Brain microvascular endothelial cell (primary cell): ENCODE measurements at regions not wholly inside any gene's neighbourhood (a gene's known extent, or its start where the extent isn't known, plus 50 kb on each side); places are given as distances from the start of the nearest gene placed in this dataset.
"Not testable (repeated sequence)": the region's sequence is repeated elsewhere in the genome, so short reads cannot be mapped to it uniquely, and the experiment has no call there.

Experiments used
- DNase-seq: peaks from one replicate; pipeline ENCODE4 v3.0.0-alpha.2; 2020
- H3K27ac ChIP-seq: fragments of 250-450 bp; sonication (Bioruptor Pico); 2 replicates; pipeline ENCODE4 v1.5.1; 2020; ENCODE audit warnings: mild to moderate bottlenecking, moderate library complexity
- H3K27me3 ChIP-seq: fragments of 250-450 bp; sonication (Bioruptor Pico); replicated peaks from 2 replicates; pipeline ENCODE4 v1.5.1; 2020; ENCODE audit warnings: mild to moderate bottlenecking
- H3K36me3 ChIP-seq: fragments of 250-450 bp; sonication (Bioruptor Pico); replicated peaks from 2 replicates; pipeline ENCODE4 v1.5.1; 2020; ENCODE audit warnings: mild to moderate bottlenecking
- H3K4me3 ChIP-seq: 2 replicates; pipeline ENCODE4 v1.5.1; 2011; ENCODE audit warnings: low read depth, mild to moderate bottlenecking, control low read depth, low read length, moderate library complexity
- in situ Hi-C: cut with HindIII; loops from 2 replicates; pipeline ENCODE4 v1.10.0; 2017; ENCODE audit warnings: low sequenced_read_pairs, low pct_ligation_motif_present
- TF ChIP-seq, protein P1 (sequence below): IDR thresholded peaks from 2 replicates; pipeline ENCODE4 v1.5.1; 2011; ENCODE audit warnings: low read depth, mild to moderate bottlenecking, moderate library complexity, low read length, control low read depth, inconsistent platforms; ENCODE audit errors: missing control alignments

DNA sequence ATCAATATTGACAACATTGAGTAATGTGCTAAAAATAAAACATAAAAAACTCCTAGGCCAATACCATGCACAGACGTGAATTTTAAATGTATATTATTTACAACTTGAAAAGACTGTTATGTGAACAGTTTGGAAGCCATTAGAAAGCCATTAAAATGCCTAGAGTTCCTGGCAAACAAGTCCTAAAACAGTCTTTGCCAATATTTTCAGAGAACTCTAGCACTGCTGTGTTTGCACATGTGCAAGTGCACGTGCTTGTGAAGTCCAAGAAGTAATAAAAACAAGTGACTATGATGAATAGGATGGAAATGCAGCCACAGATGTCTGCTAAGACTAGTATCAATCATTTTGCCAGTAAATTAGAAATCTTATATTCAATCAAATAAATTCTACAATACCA lies 1447.6 kb downstream of the GRIK2 start:
- Histone ChIP-seq H3K27me3 (no peaks in the 10 kb centered on the region), H3K36me3 (no peaks in the 10 kb centered on the region), H3K27ac (no peak overlapping the region), H3K4me3 (no peak overlapping the region)
- TF ChIP-seq, protein P1, sequence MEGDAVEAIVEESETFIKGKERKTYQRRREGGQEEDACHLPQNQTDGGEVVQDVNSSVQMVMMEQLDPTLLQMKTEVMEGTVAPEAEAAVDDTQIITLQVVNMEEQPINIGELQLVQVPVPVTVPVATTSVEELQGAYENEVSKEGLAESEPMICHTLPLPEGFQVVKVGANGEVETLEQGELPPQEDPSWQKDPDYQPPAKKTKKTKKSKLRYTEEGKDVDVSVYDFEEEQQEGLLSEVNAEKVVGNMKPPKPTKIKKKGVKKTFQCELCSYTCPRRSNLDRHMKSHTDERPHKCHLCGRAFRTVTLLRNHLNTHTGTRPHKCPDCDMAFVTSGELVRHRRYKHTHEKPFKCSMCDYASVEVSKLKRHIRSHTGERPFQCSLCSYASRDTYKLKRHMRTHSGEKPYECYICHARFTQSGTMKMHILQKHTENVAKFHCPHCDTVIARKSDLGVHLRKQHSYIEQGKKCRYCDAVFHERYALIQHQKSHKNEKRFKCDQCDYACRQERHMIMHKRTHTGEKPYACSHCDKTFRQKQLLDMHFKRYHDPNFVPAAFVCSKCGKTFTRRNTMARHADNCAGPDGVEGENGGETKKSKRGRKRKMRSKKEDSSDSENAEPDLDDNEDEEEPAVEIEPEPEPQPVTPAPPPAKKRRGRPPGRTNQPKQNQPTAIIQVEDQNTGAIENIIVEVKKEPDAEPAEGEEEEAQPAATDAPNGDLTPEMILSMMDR = no peak
- in situ Hi-C loops = no loop called here
- DNase-seq = no peak

DNA sequence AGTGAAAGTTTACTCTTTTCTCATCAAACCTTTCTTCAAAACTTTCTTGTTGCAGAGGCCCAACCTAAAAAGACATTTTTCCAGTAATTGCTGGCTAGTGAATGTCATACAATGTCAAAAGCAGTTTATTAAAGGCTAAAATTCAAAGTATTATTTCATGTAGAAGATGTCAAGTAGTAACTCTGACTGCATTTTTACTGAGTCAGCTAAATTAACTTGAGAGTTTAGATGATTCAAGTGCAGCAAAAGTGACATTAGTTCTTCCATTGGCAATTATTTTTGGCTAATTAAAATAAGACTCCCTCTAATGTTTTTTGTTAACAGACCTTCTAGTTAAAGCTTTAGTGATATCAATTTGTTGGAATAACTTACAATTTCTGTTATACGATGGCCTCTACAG lies 1438.5 kb downstream of the GRIK2 start:
- TF ChIP-seq, protein P1 = no peak
- in situ Hi-C loops = no loop called here

DNA sequence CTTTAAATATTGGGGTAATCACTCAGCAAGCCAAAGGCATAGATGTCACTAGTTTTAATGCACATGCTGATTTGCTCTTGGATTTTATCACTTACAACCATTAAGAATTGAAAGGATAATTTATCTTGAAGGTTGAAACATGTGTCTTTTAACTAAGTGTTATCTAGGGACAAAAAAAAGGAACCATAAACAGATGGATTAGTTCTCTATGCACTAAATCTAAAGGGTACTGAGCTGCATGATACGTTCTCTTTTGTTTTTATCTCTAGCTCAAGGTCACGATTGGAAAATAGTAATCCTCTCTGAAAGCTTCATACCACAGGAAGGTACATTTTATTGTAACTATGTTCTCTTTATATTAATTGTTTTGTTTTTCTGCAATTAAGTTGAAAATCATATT lies 1426.6 kb downstream of the GRIK2 start:
- in situ Hi-C loops = no loop called here

More for the DNA sequence above, 1438.5 kb downstream of the GRIK2 start:
- no peak for DNase-seq
- Histone ChIP-seq H3K36me3 (no peaks in the 10 kb centered on the region), H3K4me3 (no peak overlapping the region), H3K27me3 (no peaks in the 10 kb centered on the region), H3K27ac (no peak overlapping the region)

DNA sequence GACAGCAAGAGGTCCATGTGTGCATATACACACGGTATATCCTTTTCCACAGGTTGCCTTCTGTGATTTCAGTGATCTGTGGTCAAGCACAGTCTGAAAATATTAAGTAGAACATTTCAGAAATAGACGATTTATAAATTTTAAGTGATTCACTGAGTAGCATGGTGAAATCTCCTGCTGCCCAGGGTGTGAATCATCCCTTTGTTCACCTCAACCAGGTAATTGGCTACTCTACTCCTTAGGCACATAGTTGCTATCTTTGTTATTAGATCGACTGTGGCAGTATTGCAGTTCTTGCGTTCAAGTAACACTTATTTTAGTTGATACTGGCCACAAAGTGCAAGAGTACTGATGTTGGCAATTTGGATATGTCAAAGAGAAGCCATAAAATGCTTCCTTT lies 1421.7 kb downstream of the GRIK2 start:
- H3K4me3 ChIP-seq = no peak overlapping the region
- no peak for DNase-seq
- H3K36me3 ChIP-seq = no peaks in the 10 kb centered on the region
- TF ChIP-seq, protein P1 = no peak
- no peak overlapping the region for H3K27ac ChIP-seq
- H3K27me3 ChIP-seq = no peaks in the 10 kb centered on the region
- in situ Hi-C loops = no loop called here

More for the DNA sequence above, 1426.6 kb downstream of the GRIK2 start:
- Histone ChIP-seq H3K27ac (no peak overlapping the region), H3K36me3 (no peaks in the 10 kb centered on the region), H3K4me3 (no peak overlapping the region), H3K27me3 (no peaks in the 10 kb centered on the region)
- TF ChIP-seq, protein P1 = no peak
- DNase-seq = no peak

DNA sequence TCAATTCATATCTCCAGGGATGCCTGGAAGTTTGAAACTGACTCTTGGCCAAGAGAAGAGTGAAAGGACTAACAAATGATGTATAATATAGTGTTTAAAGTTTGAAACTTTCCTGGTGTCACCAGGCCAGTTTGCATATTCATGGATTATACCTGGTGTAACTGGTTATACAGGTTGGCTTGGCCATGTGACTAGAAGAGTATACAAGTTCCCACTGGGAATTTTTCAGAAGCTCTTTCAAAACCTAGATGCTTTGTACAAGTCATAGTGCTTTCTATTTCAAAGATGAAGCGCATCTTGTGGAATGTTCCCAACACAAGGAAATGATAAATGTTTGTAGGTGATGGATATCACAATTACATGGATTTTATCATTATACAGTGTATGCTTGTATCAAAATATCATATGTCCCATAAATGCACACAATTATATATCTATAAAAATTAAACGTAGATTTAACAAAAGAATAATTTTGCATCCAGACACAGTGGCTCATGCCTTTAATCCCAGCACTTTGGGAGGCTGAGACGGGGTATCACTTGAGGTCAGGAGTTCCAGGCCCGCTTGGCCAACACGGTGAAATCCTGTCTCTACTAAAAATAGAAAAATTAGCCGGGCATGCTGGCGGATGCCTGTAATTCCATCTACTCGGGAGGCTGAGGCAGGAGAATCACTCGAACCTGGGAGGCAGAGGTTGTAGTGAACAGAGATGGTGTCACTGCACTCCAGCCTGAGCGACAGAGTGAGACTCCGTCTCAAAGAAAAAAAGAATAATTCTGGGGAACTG lies 1420.2 kb downstream of the GRIK2 start:
- H3K27me3 ChIP-seq = no peaks in the 10 kb centered on the region
- no peak for DNase-seq
- no peak overlapping the region for H3K27ac ChIP-seq
- TF ChIP-seq, protein P1 = no peak
- H3K4me3 ChIP-seq = no peak overlapping the region
- H3K36me3 ChIP-seq = no peaks in the 10 kb centered on the region
- in situ Hi-C loops = no loop called here

DNA sequence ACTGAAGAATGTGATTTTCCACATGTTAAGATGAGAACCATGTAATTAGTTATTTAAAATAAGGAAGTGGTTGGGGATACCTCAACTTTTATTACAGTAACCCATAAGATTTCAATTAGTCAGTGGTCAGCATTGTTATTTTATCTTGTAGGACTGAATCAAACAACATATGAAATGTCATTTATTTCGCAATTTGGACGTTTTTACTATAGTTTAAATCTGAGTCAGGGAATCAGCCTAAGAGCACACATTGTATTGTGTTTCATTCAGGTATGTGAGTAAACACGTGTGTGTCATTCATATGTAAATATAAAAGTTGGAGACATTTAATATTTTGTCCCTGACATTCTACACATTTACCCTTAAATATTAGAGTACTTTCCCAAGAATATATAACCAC lies 1418.7 kb downstream of the GRIK2 start:
- in situ Hi-C loops = no loop called here
- H3K27ac ChIP-seq = no peak overlapping the region
- H3K36me3 ChIP-seq = no peaks in the 10 kb centered on the region
- H3K27me3 ChIP-seq = no peaks in the 10 kb centered on the region
- H3K4me3 ChIP-seq = no peak overlapping the region
- TF ChIP-seq, protein P1 = no peak
- DNase-seq = no peak

DNA sequence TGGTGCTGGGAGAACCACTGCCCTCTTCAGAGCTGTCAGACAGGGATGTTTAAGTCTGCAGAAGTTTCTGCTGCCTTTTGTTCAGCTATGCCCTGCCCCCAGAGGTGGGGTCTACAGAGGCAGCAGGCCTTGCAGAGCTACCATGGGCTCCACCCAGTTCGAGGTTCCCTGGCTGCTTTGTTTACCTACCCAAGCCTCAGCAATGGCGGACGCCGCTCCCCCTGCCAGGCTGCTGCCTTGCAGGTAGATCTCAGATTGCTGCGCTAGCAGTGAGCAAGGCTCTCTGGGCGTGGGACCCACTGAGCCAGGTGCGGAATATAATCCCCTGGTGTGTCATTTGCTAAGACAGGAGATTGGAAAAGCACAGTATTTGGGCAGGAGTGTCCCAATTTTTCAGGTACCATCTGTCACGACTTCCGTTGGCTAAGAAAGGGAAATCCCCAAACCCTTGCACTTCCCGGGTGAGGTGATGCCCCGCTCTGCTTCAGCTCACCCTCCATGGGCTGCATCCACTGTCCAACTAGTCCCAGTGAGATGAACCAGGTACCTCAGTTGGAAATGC lies 1415.5 kb downstream of the GRIK2 start:
- DNase-seq, in situ Hi-C loops, H3K27ac ChIP-seq, H3K36me3 ChIP-seq, H3K4me3 ChIP-seq, H3K27me3 ChIP-seq: not testable (repeated sequence)
